GM18867 (cell line): ENCODE measurements at regions not wholly inside any gene's neighbourhood (a gene's known extent, or its start where the extent isn't known, plus 50 kb on each side); places are given as distances from the start of the nearest gene placed in this dataset.
"Not testable (repeated sequence)": the region's sequence is repeated elsewhere in the genome, so short reads cannot be mapped to it uniquely, and the experiment has no call there.

Experiments used
- ATAC-seq: cut with Tn5 transposase; IDR thresholded peaks from one replicate; pipeline ENCODE4 v1.9.1; 2021; ENCODE audit warnings: mild to moderate bottlenecking, moderate library complexity; ENCODE audit not compliant: unreplicated experiment

GRCh38 chr2:196515608-196516007 lies 123.9 kb upstream of the CCDC150 start:
- no peak for ATAC-seq

DNA sequence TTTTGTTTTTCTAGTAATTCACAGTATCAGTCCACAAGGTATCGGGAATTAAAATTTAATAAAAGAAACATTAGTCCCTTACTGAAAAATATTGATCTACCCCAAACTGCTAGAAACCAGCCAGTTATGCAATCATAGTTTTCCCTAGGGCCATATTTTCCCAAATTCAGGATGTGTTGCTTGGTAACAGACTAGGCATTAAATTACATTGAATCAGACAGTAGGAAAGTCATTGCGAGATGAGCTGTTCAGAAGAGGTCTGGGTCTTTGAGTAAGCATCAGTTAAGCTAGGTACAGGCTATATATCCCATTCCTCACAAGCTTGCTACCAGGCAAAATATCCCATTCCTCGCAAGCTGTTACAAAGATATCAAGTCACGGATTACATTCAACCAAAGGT lies 123.0 kb upstream of the CCDC150 start:
- no peak for ATAC-seq

DNA sequence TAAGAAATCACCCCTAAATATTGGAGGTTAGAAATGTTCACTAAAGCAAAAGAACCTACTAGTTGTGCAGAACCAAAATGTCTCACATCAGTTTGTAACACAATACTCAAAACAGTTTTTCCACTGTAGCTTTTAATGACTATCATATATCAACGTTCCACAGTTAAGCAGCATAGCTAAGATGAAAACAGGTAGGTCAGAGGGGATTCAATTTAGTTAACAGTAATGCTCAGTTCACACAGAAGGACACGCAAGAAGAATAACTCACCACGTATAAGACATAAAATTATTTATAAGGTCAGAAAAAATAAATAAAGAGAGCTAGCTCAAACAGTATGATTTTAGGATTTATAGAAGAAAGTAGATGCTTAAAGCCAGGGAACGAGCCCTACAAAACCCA lies 118.9 kb upstream of the CCDC150 start:
- no peak for ATAC-seq

DNA sequence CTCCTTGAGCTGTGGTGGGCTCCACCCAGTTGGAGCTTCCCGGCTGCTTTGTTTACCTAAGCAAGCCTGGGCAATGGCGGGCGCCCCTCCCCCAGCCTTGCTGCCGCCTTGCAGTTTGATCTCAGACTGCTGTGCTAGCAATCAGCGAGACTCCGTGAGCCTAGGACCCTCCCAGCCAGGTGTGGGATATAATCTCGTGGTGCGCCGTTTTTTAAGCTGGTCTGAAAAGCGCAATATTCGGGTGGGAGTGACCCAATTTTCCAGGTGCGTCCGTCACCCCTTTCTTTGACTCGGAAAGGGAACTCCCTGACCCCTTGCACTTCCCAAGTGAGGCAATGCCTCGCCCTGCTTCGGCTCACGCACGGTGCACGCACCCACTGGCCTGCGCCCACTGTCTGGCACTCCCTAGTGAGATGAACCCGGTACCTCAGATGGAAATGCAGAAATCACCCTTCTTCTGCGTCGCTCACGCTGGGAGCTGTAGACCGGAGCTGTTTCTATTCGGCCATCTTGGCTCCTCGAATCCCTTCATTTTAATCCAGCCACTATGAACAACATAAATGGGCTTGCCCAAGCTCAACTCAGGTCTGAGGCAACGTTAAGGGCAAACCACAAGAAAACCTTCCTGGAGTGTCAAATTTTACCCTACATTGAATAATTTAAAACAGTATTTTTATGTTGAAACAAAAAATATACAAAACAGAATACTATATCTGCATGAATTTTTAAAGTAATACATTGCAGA lies 112.4 kb upstream of the CCDC150 start:
- not testable (repeated sequence) for ATAC-seq

DNA sequence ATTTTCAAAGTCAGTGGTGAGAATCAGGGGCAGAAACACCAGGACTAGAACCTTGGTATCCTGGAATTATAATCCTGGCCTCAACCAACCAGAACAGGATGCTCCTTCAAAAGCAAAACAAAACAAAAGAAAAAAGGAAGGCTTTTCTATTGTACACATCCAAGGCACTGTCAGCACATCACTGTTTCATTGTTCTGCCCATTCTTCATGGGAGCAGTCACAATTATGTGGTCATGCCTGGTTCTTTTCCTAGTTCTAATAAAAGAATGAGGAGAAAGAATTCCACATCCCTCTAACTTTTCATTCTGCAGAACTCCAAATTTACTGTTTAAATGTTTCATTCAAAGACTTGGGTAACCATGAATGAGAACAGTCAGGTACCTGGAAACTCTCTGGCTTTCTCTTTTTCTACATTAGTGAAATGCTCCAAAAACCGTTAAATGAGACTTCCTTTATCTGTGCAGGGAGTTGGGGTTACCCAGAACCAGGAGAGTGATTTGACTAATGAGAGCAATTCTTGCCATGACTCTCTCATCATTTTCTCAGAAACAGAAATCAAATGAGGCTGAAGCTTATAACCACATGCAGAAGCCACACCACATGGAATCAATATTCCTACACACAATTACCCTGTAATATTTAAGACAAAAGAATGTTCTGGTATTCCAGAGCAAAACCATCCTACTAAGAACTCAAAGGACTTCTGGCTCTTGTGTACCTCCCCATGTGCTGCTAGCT lies 110.9 kb upstream of the CCDC150 start:
- ATAC-seq = no peak

GRCh38 chr2:196530910-196531309 lies 108.6 kb upstream of the CCDC150 start:
- ATAC-seq = no peak

DNA sequence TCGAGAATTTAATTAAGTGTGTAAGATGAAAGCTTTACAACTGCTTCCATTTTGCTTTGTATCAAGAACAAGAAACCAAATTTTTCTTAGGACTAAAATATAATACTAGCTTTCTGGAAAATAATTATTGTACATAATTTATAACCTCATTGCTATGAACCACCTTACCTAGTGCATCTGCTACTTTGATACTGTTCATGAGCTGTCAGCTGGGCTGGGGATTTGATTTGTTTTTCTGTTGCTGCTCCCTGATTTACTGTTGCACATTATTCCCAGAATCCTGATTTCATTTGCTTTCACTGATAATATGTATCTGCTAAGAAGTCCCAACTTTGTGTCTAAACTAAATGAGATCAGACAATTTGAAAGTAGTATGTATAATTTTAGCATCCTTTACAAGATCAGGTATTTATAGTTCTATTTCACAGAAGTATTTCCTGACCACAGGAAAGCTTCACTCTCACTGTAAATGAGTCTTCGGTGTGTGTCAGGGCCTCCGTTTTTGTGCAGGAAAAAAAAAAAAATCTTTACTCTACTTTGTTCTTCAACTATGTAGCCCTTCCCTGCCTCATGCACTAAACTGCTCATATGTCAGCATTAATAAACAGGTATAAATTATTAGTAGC lies 105.6 kb upstream of the CCDC150 start:
- ATAC-seq = no peak

DNA sequence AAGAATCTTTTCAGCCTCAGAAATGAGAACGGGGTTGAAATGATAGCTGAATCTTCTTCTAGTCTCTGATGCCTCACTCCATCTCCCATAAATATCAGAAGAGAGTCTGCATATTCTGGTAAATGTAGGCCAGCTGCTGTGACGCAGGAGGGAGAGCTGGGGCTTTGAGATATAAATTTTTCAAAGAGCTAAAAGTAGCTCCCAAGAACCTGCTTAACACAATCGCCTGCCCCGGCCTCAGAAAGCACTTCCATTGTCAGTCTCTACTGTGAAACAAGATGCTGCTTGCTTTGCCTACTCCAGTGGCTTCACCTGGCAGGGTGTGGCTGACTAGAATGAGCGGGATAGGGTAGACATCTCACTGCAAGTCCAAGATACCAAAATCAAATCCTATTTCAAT lies 105.0 kb upstream of the CCDC150 start:
- ATAC-seq = no peak

DNA sequence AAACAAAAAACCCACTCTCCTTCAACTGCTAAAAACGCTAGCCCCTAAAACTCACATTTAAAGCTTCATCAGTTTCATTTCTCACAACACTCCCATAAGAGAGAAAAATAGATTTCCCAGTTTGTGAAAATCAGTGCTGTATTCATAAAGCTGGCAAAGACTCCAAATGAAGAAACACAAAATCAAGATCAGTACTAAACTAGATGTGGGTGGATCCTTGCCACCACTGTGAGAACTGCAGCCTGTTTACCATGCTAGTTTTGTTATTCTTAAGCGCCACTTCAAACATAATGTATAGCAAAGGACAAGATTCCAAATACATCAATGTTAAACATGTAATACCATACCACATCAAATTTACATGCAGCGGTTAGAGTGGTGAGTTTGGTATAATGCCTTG lies 104.5 kb upstream of the CCDC150 start:
- no peak for ATAC-seq

- ATAC-seq = no peak
These were observed 103.8 kb upstream of the CCDC150 start for GRCh38 chr2:196535742-196536141.

DNA sequence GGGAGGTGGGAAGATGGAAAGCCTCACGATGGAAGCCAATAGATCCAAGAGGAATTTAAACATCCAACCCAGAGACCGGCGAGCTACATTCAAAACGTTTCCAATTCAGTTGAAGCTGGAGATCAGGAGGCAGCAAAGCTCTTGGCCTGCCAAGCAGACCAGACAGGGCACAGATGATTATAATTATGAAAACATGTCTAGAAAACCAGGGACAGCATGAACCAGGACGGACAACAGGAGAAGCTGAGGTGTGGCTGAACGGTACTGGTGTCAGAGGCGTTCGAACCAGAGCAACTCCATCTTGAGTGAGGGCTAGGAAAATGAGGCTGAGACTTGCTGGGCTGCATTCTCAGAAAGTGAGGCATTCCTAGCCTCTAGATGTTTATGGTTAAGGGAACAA lies 102.2 kb upstream of the CCDC150 start:
- no peak for ATAC-seq

DNA sequence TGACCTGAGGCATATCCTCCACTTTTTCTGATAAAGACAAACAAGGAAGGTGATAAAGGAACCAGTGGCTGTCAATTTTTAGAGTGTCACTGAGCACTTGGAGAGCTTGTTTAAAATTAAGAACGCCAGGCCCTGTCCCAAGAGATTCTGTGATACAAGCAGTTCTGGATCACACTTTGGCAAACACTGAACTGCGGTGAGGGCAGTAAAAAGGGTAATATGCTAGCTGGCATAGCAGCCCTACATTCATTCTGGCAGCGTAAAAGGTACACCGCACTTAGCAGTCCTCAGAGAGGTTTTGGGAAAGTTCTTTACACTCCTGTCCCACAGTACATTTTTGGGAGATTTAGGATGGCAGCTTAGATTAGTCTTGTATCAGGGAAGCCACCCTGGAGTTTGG lies 101.3 kb upstream of the CCDC150 start:
- no peak for ATAC-seq

- no peak for ATAC-seq
These were observed 100.9 kb upstream of the CCDC150 start for GRCh38 chr2:196538646-196539045.

- ATAC-seq = no peak
These were observed 94.5 kb upstream of the CCDC150 start for GRCh38 chr2:196544906-196545433.

GRCh38 chr2:196546151-196546919 lies 93.2 kb upstream of the CCDC150 start:
- ATAC-seq = peak; percentile 86

GRCh38 chr2:196549052-196549451 lies 90.5 kb upstream of the CCDC150 start:
- ATAC-seq = no peak

GRCh38 chr2:196551014-196551413 lies 88.5 kb upstream of the CCDC150 start:
- ATAC-seq = no peak

GRCh38 chr2:196555161-196555560 lies 84.4 kb upstream of the CCDC150 start:
- no peak for ATAC-seq

DNA sequence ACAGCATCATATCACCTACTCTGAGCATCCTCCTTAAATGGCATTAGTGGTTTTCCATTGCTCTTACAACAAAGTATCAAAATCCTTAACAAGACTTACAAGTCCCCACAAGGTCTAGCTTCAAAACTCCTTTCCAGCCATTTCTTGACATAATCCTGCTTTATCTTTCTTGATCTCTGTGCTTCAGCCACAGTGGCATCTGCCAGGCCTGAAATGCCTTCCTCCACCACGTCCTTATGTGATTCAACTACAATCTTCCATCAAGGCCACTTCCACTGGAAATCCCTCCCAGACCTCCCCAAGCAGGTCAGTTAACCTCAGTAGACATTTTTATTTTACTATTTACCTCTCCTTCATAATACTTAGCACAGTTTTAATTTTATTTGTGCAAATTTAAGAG lies 83.8 kb upstream of the CCDC150 start:
- ATAC-seq = no peak

DNA sequence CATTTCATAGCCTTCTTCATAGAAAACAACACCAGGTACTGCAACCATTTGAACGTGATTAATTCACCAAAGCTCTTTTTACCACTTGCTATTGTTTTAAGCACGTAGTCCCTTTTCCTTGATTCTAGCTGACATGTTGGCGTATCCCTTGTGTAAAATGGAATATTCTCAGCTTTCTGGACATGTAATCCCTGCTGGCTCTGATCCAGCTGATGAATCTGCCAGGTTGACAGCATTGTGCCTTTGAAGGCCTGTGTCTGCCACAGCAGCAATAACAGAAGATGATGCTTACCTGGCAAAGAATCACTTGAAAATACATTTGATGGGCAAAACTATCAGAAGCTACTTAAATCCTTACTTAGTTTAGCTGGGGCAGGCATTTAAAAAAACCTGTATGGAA lies 81.0 kb upstream of the CCDC150 start:
- no peak for ATAC-seq

DNA sequence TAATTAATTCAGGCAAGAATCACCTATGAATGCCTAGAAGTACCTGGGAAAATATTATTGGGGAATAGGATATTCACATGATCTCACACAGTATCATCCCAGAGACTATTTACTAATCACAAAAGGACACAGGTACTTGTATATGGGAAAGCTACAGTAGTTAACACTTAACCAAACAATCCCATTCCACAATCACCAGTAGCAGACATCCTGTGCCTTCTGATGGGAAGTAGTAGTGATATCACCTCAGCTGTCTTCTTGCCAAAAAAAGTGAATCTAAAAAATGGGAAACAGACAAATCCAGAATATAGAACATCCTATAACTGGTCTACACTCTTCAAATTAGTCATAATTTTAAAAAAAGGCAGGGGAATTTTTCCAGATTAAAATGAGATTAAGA lies 75.6 kb upstream of the CCDC150 start:
- ATAC-seq = no peak
